IPS-NIHi7 (cell line): ENCODE measurements at regions not wholly inside any gene's neighbourhood (a gene's known extent, or its start where the extent isn't known, plus 50 kb on each side); places are given as distances from the start of the nearest gene placed in this dataset.

Experiments
- DNase-seq: peaks from one replicate; pipeline ENCODE4 v3.0.0; 2012; ENCODE audit warnings: mixed read lengths; ENCODE audit errors: extremely low spot score

DNA sequence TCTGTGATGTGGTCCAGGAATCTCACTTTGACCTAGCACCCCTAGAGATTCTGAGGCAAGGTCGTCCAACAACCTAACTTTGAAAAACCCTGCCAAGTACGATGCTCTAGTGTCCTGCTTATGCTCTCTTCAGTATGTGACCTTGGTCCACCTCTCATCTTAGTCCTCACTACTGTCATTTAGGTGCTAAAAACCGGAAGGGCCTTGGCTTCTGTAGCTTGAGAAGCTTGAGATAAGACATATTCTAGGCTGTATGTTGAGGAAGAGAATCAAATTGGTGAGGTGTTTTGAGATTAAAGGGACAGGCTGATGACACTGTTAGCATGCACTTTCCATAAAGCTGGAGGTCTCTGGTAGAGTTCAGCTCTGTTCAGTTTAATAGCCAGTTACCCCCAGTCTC is 57.0 kb upstream of the MTPN start:
- no peak for DNase-seq

DNA sequence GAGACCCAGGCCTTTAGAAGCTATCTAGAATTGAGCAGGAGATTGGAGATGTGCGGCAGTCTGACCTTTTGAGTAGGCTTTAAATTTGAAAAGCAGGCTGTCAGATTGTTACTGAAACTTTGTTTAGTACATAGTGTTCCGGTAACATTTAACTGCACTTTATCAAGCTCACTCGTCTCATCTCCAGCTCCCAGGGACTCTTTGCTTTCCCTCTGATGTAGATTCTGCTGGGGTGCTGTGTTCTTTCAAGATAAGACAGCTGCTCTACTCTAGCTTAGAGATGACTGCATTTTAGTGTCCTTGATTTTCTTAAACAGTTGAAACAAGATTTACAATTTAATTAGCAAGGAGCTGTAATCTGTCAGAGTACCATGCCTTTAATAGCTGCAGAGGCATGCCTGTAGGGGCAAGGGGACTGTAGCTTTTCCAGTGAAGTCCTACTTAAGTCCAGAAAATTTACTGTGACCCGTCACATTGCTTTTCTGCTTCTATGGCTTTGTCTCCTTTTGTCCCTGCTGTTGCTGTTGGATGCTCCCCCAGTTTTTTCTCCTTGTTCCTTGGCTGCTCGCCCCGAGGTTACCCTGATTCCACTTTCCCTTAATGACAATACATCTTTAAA is 56.4 kb upstream of the MTPN start:
- no peak for DNase-seq

DNA sequence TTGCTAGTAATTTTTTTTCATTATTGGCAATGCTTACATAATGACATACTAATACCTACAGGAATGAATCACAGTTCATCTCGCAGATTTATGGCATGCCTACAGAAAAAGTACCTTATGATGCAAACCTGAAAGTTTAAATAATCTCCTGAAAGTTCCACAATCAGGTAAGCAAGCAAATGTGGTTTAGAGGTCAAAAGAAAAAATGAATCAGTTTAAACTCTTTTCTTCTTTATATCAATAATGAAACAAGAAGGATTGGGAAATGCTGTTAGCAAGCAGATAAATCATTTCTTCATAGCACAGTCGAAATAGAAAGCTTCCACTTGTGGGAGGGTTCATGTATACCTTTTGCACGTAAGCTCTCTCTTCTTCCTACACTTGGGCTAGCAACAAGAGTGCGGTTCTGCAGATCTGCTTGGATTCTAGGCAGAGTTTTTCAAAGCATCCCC is 53.7 kb upstream of the MTPN start:
- no peak for DNase-seq

DNA sequence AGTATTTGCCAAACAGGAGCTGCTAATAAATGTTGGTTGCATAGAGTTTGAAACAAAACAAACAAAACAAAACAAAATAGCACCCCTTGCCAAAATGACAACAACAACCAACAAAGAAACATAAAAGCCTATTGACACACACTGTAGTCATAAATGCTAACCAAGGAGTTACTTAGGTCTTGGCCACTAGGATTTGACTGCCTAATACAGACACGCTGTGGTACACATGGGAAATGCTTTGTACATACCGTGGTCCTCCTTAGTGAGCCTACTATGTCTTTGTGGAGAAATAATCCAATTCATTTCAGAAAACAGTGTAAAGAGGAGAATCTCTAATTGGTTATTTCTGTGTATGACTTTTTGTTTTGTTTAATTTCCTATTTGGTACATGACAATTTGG is 53.2 kb upstream of the MTPN start:
- DNase-seq = no peak

DNA sequence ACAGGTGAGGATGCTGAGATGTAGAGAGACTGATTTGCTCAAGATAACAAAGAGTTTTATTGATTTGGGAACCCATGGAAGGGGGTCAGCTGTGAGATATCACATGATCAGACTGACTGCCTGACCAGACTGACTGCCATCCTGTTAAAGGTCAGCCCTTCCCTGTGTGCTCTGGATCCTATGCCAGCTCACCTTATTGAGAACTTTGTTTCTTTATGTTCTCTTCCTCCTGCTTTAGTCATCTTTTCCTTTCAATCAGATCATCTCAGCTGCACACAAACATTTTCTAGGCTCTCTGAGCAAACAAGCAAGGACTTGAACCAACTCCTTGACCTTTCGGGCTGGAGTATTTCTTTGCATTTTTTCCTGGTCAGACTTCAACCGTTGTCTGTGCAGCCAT is 50.0 kb upstream of the MTPN start:
- DNase-seq = no peak
